HG02798 (cell line): ENCODE measurements at regions not wholly inside any gene's neighbourhood (a gene's known extent, or its start where the extent isn't known, plus 50 kb on each side); places are given as distances from the start of the nearest gene placed in this dataset.

Experiments
- ATAC-seq: cut with Tn5 transposase; IDR thresholded peaks from one replicate; pipeline ENCODE4 v1.9.1; 2021; ENCODE audit warnings: mild to moderate bottlenecking; ENCODE audit not compliant: unreplicated experiment, poor library complexity

- ATAC-seq: no peak
Observed at GRCh38 chr13:65026505-65026904, 2203.6 kb downstream of the PCDH9 start.

DNA sequence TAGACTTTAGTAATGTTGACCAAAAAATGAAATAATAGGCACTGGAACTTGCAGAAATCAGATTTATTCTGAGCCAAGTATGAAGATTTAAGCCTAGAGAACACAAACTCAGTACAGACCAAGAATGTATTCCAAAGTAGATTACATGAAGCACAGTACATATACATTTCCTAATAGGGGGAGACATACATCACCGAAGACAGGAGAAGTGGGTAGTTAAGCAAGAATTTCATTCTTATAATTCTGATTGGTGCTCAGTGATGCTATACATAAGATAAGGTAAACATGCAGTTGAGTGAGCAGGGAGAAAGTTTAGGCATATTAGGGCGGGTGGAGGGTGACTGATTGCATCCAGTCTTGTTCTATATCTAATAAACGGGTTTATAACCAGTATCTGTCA lies 2218.8 kb downstream of the PCDH9 start:
- no peak for ATAC-seq

GRCh38 chr13:64997438-64997837 lies 2232.7 kb downstream of the PCDH9 start:
- ATAC-seq: no peak

GRCh38 chr13:64993514-64994164 lies 2236.5 kb downstream of the PCDH9 start:
- peak; percentile 83 for ATAC-seq

DNA sequence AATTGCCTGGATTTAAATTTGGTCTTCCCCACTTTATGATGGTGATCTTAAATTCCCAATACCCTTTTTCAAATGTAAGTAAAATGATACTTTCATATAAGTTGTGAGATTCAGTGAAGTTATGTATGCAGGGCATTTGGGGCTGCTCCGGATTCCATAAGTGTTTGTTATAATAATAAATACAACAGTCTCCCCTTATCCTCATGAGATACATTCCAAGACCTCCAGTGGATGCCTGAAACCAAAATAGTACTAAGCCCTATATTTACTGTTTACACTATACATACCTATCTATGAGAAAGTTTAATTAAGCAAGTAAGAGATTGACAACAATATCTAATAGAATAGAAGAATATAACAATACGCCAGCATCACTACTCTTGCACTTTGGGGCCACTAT lies 2237.8 kb downstream of the PCDH9 start:
- no peak for ATAC-seq

DNA sequence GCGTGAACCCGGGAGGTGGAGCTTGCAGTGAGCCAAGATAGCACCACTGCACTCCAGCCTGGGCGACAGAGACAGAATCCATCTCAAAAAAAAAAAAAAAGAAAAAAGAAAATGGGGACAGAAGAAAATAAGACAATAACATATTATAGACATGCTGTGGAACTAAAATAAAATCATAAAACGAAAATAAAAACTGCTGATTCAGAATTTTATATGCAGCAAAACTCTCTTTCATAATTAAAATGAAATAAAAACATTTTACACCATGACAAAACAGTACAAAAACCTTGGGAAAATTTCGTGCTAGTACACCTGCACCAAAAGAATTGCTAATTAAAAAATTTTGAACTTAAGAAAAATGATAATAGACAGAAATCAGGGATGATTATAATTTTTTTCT lies 2245.1 kb downstream of the PCDH9 start:
- no peak for ATAC-seq

GRCh38 chr13:64962404-64962803 lies 2267.7 kb downstream of the PCDH9 start:
- no peak for ATAC-seq

DNA sequence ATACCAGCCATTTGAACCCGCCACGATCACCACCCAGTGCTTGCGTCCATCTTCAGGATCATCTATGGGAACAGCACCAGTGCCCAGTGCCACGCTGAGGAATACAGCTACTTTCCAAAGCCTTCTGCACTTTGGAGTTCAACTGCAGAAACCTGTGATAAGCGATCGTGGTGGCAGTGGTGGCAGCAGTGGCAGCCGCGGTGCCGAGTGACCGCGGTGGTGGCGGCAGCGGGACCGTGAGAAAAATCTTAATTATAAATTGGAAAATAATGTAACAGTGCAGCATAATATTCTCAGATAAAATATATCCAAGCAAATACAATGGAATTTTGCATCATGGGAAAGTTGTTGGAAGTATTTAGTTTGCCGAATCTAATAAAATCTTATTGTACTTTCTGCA lies 2270.9 kb downstream of the PCDH9 start:
- ATAC-seq: no peak

- no peak for ATAC-seq
Observed at GRCh38 chr13:64958106-64958505, 2272.0 kb downstream of the PCDH9 start.

- ATAC-seq: no peak
Observed at GRCh38 chr13:64938660-64939059, 2291.5 kb downstream of the PCDH9 start.

- no peak for ATAC-seq
Observed at GRCh38 chr13:64937302-64937701, 2292.8 kb downstream of the PCDH9 start.

- ATAC-seq: no peak
Observed at GRCh38 chr13:64936879-64937278, 2293.3 kb downstream of the PCDH9 start.

DNA sequence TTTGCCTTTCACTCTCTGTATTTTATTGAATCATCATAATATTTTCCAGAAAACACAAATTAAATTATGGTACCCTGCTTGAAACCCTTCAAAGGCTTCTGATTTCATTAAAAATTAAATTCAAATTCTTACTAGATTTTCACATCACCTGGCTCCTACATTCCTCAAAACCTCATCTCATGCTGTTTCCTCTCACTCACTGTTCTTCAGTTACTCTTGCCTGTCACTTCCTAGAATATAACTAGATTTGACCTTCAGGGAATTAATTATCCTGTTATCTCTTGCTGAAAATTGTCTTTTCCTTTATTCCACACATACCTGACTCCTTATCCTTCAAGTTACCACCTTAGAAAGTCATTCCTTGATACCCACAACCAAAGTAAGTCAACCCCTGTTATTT lies 2294.7 kb downstream of the PCDH9 start:
- no peak for ATAC-seq

GRCh38 chr13:64934569-64935362 lies 2295.4 kb downstream of the PCDH9 start:
- ATAC-seq: no peak

DNA sequence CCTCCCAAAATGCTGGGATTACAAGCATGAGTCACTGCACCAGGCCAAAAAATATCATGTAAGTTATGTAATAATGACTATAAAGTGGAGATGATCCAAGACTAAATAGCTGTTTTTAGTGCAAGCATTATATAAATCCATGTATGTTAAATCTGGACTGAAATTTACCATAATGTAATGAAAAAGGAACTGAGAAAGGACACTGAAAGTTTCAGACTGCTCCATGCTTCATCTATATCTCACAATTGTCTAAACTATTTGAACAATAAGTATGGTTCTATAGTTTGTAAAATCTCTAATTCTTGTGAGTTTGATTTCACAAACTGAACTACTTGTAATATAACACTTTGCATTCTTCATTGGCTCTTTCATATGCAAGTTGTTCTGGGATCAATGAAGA lies 2299.5 kb downstream of the PCDH9 start:
- no peak for ATAC-seq

DNA sequence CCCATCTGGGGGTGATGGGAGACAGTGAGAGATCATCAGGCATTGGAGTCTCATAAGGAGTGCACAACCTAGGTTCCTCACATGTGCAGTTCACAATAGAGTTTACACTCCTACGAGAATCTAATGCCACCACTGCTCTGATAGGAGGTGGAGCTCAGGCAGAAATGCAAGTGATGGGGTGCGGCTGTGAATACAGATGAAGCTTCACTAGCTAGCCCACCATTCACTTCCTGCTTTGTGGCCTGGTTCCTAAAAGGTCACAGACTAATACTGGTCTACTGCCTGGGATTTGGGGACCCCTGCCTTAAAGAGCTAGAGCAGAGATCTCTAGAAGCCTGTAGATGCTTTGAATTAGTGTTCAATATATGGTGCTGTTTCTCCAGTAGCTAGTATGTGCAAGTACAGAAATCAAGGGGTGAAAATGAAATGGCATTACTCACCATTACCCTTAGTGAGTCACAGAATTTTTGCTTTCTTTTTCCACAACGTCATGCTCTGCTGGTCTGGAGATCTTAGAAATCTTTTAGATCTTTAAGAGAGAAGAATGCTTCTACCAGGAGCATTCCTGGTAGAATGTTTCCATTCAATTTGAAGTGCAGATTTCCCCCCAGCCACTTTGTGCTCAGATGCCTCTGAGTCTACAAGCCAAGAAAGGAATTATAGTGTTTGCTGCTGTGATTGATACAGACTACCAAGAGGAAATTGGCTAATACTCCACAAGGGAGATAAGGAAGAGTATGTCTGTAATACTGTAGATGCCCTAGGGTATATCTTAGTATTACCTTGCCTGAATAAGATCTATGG lies 2301.2 kb downstream of the PCDH9 start:
- ATAC-seq: peak; percentile 88

DNA sequence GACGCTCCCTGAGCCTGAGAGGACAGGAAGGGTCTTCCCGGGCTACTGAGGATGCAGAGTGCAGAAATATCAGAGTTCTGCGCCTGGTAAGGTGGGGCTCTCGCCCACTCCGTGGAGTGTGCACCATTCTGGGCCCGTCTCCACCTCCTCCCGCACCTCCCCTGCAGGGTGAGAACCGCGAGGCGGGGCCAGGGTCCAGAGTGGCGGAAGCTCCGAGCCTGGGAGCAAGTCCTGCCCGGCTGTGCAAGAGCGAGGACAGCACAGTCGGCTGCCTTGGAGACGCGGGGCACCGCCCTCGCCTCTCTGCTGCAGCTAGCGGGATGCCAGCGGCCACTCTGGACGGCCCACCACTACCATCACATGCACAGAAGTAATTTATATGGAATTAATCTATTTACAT lies 2304.4 kb downstream of the PCDH9 start:
- no peak for ATAC-seq

DNA sequence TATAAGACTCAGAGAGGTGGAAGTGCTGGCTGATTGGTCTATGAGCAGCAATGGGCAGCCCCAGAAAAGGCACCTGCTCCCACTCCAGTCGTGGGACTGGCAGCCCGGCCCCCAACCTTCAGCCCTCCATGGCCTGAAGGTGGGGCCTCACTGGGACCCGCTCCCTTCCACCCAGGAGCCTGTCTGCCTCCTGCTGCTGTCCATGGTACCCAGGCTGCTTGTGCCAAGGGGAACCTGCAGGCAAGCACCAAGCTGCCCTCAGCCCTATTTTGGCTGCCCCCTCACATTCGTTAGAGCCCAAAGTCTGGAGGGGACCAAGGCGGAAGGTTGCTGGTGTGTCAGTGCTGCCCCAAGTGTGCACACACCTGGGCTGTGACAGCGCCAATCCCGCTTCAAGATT lies 2304.9 kb downstream of the PCDH9 start:
- no peak for ATAC-seq

DNA sequence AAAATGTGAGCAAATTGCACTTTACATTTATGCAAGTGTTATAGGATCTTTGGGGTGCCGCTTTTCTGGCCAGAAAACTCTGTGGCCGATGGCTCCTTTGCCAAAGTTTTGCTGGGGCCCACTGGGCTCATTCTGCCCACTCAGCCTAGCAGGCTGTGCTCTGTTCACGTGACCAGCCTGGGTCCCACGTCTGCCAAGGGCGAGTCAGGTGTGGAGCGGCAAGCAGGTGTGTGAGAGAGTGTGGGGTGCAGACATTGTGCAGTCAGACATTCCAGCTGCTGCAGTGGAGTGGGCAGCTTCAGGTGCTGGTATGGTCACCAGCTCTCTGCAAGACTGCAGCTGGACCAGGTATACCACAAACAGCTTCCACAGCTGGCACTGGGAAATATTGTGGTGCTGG lies 2305.7 kb downstream of the PCDH9 start:
- ATAC-seq: no peak

DNA sequence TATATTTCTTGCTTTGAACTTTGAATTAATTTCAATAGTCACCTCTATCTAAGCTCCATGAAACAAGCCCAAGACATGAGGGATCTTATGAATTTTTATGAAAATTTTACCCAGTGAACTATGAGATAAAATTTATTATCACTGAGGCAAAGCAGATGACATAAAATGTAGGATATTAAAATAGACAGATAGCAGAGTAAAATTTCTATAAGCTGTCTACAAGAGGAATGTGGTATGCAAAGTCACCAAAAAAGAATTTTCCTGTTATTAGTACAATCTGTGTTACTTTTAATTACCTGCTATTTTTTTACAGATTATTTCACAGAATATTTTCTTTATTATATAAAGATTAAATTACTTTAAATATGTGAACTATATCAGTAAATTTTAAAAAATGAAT lies 2312.6 kb downstream of the PCDH9 start:
- ATAC-seq: no peak

- no peak for ATAC-seq
Observed at GRCh38 chr13:64912141-64912540, 2318.0 kb downstream of the PCDH9 start.
